ENCODE measurements at regions not wholly inside any gene's neighbourhood (a gene's known extent, or its start where the extent isn't known, plus 50 kb on each side); places are given as distances from the start of the nearest gene placed in this dataset.

DNA sequence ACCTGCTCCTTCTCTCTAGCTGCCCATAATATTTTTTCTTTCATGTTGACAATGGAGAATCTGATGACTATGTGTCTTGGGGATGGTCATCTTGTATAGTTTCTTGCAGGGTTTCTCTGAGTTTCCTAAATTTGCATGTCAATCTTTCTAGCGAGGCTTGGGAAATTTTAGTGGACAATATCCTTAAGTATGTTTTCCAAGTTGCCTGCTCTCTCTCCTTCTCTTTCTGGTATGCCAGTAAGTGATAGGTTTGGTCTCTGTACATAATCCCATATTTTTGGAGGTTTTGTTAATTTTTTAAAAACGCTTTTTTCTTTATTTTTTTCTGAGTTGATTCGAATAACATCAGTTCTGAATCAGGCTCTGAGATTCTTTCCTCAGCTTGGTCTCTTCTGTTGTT is 370.9 kb upstream of the LYPLAL1 start:
- ChIA-PET POLR2A (no interaction called here), CTCF (no interaction called here)

DNA sequence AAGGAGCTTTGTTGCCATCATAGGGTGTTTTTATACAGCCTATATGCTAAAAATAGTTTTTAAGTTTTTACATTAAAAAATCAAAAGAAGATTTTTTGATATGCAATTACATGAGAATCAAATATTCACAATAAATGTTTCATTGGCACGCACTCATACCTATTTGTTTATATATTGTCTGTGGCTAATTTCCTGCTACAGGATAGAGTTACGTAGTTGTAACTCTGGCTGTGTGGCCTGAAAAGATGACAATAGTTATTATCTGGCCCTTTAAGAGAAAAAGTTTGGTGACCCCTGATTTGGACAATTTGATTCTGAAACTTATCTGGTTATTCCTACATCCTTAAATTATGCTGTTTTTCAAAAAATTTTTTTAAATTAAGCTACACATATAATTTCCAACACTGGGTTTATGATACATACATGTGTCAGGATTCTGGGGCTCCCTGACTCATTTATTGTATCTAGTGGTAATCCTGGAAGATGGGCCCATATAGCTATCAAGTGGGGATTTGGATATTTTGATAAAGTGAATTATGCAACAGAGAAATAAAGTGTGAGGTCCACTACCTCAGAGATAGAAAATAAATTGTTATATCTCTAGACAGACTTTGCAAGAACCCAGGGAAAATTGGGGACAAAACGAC is 370.2 kb upstream of the LYPLAL1 start:
- ChIA-PET POLR2A (no interaction called here), CTCF (no interaction called here)

DNA sequence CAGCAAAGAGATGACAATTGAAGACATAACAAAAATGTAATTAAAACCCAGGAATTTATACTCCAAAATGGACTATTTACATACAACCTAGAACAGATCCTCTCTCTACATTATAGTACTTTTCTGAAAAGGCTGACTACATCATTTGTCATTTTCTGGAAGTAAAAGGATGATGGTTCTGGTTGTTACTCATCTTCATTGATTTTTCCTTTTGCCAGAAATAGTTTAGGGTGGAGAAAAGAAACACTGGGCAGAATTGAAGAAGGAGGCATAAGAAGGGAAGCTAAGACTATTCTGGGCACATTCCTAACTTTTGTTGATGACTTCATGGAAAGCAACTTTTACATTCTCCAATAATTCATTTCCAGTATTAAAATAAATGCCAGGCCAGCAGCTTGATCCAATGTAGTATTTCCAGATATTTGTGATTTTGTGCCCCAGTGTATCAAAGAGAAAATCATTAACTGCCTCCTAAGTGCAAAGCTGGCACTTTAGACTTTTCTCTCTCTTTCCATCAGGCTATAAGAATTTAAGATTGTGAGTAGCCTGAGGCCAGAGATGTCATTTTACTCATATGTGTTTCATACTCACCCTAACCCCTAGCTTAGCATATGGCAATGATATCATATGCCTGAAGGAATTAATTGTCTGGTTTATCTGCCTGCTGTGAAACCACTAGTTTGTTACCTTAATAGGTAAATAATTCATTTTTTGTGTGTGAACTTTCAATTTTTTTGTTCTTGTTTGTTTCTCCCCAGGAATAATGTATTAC is 369.5 kb upstream of the LYPLAL1 start:
- ChIA-PET POLR2A (no interaction called here), CTCF (interaction anchor here (0.6 kb wide), 1 partner anchor 691 kb away, joined by 3 read pairs; no protein-coding TSS in a partner anchor)

DNA sequence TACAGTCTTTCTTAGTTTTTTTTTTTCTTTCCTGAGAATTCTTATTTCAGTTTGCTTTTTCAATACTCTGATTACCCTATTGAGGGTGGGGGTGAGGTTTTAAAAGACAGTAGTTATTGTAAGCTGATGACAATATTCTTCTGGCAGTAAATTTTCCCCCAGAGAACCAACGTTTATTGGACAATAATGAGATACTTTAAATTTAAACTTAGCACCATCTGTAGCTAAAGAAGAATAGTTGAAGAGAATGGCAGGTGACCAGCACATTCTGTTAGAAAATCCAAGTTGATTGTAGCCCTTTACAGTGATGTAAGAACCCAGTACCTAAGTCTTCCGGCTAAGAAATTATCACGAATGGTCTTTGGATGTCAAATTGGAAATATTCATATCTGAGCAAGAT is 364.6 kb upstream of the LYPLAL1 start:
- CTCF ChIA-PET: no interaction called here
- POLR2A ChIA-PET: no interaction called here

DNA sequence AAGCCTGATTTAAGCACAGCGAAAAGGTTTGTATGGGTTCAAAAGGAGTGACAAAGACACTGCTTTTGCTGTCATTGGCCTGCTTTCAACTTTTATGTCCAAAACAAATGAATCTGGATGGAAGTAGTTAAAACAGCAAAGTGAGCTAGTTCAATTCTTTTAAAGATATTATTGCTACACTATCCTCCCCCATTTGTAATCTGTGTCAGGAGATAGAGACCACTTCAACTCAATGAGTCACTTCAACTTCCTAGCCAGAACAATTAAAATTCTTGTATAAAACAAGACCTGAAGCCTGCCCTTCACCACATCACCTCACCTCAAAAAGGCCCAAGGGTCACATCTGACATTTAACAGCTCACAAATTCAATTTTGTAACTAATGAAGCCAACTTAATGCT is 364.1 kb upstream of the LYPLAL1 start:
- ChIA-PET POLR2A (no interaction called here), CTCF (no interaction called here)

DNA sequence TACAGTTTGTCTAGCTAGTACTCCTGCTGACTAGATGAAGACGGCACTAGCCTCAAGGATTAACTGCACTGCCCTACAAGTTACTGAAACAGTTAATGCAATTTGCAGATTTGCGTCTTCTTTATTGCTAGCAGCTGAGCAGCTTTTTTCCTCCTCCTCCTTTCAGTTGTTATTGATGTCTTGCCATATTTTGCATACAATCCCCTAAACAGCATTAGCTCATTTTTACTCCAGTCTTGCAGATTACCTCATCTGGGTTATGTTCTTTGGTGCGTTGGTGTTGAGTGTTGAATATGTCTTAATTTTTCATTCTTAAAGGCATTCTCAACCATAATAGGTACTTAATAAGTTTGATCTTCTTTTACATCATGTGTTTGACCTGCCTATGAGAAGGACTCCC is 363.4 kb upstream of the LYPLAL1 start:
- ChIA-PET POLR2A (no interaction called here), CTCF (no interaction called here)

DNA sequence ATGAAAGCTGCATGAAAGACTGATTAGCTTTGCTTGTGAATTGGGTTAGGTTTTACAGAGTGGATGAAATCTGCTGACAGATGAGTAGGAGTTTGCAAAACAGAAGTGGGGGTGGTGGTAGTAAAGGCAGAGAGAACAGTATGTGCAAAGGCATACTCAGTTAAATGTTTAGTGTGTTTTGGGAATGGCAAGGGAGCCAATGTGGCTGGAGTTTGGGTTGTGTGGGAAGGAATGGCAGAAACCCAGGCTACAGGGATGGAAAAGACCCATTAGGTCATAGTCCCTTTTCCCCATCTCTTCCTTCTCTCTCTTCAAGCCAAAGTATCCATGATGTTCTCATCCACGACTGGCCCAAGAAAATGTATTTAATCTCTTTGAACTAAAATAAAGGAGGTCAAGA is 362.2 kb upstream of the LYPLAL1 start:
- POLR2A ChIA-PET: no interaction called here
- CTCF ChIA-PET: no interaction called here

DNA sequence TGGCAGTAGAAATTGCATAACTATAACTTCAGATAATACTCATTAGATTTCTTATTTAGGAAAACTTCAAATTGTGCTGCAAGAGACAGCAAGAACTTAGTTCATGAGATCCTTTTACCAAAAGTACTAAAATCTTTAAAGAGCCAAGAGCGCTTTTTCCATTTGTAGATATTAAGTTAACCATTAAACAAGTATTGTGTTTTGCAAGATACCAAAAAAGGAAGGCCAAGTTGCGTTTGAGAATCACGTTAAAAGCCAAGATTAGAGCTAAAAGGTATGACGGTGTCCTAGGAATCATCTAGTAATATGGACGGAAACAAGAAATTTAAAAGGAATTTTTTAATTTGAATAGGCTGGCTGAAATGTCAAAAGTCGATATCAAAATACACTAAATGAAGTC is 361.3 kb upstream of the LYPLAL1 start:
- POLR2A ChIA-PET: no interaction called here
- CTCF ChIA-PET: no interaction called here

DNA sequence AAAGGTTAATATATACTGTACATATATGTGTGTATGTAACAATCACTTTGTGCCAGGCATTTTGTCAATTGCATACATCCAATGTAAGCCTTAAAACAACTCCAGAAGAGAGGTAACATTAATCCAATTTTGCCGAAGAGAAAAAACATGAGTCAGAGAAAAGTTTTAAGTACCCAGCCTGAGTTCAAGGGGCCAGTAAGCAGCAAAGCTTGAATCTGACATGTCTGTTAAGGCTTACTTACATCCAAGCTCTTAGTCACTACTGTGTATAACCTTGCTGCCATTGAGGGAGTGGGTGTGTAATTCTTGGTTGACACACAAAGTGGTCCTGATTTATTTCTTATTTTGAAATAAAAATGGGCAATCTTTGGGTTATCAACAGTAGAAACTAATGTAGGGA is 360.4 kb upstream of the LYPLAL1 start:
- ChIA-PET POLR2A (no interaction called here), CTCF (no interaction called here)

DNA sequence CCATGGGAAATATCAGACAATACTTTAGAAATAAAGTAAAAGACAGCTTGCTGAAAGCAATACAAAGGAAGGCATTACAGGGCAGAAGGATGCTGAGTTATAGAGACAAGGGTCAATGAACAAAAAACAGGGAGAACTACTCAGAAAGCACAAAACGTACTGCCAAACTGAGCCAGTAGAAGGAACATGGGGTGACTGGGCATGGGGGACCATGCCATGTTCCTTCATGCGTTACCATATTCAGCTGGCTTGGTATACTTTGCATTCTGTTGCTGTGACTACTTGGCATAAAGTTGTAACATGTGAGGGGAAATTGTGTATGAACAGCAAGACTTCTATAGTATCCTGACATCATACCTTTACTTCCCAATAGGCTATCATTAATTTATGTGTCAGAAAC is 358.6 kb upstream of the LYPLAL1 start:
- POLR2A ChIA-PET: no interaction called here
- CTCF ChIA-PET: no interaction called here

DNA sequence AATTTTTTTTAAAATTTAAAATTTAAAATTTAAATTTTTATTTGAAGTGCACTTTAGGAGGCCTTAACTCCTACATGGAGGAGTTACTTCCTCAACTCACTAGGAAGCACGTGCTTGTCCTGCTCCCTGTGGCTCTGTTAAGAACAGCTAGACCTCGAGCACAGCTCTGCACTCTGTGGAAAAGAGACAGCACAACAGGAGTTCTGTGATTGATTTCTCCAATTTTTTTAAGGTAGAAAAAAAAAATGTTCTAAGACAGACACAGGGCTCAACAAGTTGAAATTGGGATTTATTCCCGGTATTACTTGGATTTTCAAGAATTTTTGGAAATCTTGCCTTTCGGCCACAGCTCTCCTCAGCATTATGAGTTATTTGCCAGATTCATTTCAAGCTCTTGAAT is 356.6 kb upstream of the LYPLAL1 start:
- POLR2A ChIA-PET: interaction anchor here (0.6 kb wide), 2 partner anchors 73 to 268 kb away, joined by 3 read pairs; no protein-coding TSS in a partner anchor
- CTCF ChIA-PET: no interaction called here

DNA sequence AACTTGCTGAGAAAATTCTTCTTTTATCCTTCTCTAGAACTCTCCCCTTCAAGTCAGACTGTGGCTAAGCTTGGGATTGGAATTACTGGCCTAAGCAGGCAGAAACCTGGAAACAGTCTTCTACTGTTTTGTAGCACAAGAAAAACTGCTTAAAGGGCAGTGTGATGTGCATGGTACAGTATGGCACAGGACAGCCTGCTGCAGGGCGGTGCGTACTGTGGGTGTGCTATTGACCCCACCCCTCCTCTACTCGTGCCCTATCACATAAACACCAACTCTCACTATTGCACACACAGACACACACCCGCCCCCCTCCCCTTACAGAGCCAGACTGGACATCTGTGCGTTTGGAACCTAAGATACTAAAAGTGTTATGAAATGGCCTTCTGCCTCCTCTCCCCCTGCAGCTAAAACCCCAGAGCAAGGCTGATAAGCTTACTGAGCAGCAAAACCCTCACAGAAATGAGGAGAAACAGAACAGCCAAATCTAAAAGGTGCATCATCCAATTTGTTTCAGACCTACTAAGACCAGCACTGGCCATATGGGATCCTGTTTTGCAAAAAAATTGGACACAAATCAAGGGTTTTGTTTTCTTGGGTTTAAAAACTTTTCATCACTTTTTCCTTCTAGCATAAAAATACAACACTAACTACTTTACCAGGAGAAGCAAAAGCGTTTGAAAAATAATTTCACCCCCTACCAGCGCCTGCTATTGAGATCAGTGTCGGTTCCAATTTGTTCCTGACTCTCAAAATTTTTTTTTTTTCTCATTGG is 355.8 kb upstream of the LYPLAL1 start:
- POLR2A ChIA-PET: interaction anchor here (0.6 kb wide), 1 partner anchor 267 kb away, joined by 3 read pairs; no protein-coding TSS in a partner anchor
- CTCF ChIA-PET: no interaction called here

DNA sequence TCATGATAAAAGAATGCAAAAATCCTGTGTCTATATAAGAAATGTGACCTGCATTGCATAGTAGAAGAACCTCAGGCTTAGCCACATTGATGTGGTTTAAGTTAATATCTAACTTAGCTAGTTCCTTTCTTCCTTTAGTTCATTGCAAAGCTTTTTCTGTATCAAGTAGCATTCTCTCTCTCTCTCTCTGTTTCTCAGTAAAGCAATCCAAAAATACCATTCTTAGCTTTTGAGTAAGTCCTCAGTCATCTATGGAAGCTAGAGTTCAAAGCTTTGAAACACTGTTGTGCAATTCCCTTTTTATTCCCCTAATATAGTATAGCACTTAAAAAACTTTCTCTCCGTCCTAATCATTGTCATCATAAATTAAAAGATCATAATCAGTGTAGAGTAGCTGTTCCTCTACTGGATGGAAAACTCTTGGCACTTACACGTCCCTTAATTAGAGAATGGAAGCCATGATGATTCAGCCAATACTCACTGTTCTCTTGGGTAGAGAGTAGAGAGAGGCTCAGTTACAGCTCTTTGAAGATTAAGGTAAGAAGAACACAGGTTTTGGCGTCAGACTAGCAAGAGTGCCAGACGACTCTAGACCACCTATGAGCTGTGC is 350.3 kb upstream of the LYPLAL1 start:
- POLR2A ChIA-PET: no interaction called here
- CTCF ChIA-PET: no interaction called here

DNA sequence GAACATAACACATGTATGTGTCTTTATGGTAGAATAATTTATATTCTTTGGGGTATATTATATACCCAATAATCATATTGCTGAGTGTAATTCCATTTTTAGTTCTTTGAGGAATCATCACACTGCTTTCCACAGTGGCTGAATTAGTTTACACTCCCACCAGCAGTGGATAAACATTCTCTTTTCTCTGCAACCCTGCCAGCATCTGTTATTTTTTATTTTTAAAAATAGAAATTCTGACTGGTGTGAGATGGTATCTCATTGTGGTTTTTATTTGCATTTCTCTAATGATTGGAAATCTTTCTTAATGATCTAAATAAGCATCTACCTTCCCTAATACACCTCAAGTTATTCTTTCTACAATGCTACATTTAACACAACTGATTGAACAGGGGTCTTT is 346.2 kb upstream of the LYPLAL1 start:
- ChIA-PET CTCF (no interaction called here), POLR2A (no interaction called here)

DNA sequence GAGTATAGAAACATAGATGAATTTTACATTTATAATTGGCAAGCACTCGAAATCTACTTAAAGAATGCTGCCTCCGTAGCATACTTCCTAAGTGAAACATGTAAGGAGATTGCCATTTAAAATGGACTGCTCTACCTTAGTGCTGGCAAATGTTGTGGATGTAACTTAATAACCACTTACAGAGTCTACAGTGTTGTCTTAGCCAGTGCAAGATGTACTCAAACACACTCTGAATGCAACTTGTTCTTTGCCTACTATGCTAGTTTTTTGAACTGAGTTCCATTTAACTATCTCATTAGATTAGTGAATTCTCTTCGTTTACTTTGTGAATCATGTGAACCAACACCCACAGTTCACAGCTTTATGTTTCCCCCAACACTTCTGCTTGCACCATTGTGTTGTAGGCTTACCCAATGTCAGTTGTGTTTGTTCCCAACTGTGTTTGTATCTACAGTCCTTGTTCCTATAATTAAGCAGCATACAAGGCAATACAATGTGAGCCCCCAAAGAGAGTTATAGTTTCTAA is 345.5 kb upstream of the LYPLAL1 start:
- CTCF ChIA-PET: no interaction called here
- POLR2A ChIA-PET: no interaction called here

DNA sequence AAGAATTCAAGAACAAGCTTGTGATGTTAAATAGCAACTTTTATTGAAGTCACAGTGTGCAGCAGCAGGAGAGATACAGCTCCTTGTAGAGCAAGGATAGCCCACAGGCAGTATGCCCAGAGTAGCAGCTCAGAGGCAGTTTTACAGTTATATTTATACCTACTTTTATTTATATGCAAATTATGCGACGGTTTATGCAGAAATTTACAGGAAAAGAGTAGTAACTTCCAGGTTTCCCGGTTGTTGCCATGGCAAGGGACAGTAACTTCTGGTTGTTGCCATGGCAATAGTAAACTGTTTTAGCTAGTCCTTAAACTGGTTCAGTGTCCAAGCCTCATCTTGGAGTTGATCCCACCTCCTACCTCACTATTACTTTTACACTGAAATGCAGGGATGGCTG is 344.6 kb upstream of the LYPLAL1 start:
- POLR2A ChIA-PET: no interaction called here
- CTCF ChIA-PET: no interaction called here

DNA sequence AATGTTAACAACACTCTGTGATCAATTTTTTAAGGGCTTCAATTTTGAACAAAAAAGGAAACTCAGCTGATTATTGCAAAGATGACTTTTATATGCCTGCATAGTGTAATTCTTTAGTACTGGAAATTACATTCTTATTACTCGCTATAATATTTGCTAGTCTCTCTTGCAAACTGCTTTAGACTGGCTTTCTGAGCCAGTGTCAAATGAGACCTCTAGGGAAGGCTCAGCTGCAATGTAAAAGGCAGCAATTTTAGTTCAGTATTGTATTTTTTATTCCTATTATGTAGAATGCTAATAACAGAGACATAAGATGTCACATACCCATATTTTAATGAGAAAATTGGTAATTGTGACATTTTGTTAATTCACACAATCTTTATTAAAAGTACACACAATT is 338.1 kb upstream of the LYPLAL1 start:
- POLR2A ChIA-PET: no interaction called here
- CTCF ChIA-PET: no interaction called here

DNA sequence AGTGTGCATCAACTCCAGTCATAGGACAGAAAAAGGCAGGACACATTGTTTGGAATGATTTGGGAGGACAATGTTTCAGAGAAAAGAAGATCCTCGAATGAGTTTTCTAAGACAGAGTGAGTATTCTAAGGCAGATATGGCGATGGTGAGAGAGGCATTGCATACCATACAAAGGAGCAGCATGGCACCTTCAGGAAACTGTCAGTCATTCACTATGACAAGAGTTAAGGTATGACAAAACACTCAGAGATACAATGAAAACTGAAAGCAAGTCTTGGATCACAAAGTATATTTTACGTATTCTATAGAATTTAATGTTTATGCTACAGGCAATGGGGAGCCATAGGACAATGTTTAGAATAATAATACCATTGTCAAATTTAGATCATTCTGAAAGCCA is 337.4 kb upstream of the LYPLAL1 start:
- POLR2A ChIA-PET: no interaction called here
- CTCF ChIA-PET: no interaction called here

DNA sequence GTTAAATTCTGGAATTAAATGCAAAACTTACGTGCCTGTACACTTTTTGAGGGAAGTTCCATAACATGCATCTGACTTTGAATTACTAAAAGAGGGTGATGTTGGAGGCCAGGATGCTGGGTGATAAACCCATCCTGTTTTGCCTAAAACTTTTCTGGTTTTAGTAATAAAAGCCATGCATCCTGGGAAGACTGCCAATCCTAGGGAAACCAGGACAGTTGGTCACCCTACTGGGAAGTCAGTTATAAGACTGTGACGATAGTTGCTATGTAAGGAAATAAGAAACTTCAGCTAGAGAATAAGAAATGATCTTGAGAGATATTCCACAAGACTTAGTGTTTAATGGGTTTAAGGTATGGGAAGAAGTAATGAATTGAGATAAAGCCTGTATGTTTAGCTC is 336.6 kb upstream of the LYPLAL1 start:
- CTCF ChIA-PET: no interaction called here
- POLR2A ChIA-PET: no interaction called here

DNA sequence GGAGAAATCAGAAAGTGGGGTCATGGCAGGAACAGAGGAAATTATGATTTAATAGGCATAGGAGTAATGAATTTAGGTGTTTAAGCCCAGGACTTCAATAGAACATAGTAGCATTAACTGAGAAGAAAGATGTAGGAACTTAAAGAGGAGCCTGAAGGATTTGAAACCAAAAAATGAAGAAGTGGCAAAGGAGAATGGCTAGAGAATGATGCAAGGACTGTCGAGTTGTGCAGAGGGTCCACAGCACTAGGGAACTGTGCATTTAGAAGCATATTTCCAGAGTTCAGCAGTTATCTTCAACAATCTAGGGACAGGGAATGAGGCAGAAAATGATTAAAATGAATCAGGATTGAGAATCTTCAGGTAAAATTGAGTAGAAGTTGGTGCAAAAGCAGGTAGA is 328.1 kb upstream of the LYPLAL1 start:
- ChIA-PET CTCF (no interaction called here), POLR2A (no interaction called here)

DNA sequence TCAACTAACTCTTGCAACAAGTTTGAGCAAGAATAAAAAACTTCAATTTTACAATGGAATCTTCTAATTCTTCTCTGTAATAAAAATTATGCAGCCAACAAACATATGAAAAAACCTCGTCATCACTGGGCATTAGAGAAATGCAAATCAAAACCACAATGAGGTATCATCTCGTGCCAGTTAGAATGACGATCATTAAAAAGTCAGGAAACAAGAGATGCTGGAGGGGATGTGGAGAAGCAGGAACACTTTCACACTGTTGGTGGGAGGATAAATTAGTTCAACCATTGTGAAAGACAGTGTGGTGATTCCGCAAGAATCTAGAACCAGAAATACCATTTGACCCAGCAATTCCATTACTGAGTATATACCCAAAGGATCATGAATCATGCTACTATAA is 327.5 kb upstream of the LYPLAL1 start:
- POLR2A ChIA-PET: no interaction called here
- CTCF ChIA-PET: no interaction called here

All from activated CD8-positive, alpha-beta memory T cell treated with anti-CD3 and anti-CD28 coated beads for 36 hours (primary cell).